ENCODE measurements at regions not wholly inside any gene's neighbourhood (a gene's known extent, or its start where the extent isn't known, plus 50 kb on each side); places are given as distances from the start of the nearest gene placed in this dataset.

GRCh38 chr7:137091396-137091795, 222.9 kb downstream of the CHRM2 start:
- TF ChIP-seq CTCF (conservative IDR thresholded peaks at IDR 0.05; ENCODE audit: low read depth in 2 of 2), result peak; percentile 62 to 92
- TF ChIP-seq STAT1 (IDR thresholded peaks at IDR 0.05; ENCODE audit: unreplicated experiment), result no peak
- TF ChIP-seq EZH2 (IDR thresholded peaks at IDR 0.05; ENCODE audit: low read depth, unreplicated experiment), result no peak
- no peak for TF ChIP-seq POLR2AphosphoS5 (IDR thresholded peaks at IDR 0.05; ENCODE audit: low read depth)
- TF ChIP-seq ZNF331 (CRISPR knock-in tag; IDR thresholded peaks at IDR 0.05; ENCODE audit: low read depth), result no peak
- TF ChIP-seq, protein P1, sequence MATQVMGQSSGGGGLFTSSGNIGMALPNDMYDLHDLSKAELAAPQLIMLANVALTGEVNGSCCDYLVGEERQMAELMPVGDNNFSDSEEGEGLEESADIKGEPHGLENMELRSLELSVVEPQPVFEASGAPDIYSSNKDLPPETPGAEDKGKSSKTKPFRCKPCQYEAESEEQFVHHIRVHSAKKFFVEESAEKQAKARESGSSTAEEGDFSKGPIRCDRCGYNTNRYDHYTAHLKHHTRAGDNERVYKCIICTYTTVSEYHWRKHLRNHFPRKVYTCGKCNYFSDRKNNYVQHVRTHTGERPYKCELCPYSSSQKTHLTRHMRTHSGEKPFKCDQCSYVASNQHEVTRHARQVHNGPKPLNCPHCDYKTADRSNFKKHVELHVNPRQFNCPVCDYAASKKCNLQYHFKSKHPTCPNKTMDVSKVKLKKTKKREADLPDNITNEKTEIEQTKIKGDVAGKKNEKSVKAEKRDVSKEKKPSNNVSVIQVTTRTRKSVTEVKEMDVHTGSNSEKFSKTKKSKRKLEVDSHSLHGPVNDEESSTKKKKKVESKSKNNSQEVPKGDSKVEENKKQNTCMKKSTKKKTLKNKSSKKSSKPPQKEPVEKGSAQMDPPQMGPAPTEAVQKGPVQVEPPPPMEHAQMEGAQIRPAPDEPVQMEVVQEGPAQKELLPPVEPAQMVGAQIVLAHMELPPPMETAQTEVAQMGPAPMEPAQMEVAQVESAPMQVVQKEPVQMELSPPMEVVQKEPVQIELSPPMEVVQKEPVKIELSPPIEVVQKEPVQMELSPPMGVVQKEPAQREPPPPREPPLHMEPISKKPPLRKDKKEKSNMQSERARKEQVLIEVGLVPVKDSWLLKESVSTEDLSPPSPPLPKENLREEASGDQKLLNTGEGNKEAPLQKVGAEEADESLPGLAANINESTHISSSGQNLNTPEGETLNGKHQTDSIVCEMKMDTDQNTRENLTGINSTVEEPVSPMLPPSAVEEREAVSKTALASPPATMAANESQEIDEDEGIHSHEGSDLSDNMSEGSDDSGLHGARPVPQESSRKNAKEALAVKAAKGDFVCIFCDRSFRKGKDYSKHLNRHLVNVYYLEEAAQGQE (IDR thresholded peaks at IDR 0.05; ENCODE audit: unreplicated experiment), result no peak
